ENCODE measurements at regions not wholly inside any gene's neighbourhood (a gene's known extent, or its start where the extent isn't known, plus 50 kb on each side); places are given as distances from the start of the nearest gene placed in this dataset.
"Not testable (repeated sequence)": the region's sequence is repeated elsewhere in the genome, so short reads cannot be mapped to it uniquely, and the experiment has no call there.

DNA sequence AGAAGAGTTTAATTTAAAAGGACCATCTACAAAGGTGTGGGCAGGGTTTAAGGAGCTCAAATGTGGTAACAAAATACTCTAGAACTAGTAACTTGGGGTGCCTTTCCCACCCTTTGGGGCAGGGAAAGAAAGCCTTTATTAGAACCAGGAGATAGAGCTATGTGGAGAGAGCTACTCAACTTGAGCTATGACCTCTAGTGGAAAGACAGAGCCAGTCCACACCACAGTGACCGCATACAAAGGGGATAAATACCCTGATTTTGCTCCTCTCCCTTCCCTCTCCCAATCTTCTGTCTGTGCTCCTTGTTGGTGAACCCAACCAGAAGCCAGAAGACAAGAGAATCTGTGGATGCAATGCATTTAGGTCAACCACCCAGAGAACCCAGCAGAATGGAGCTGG, 54.4 kb upstream of the JAK1 start:
- Histone ChIP-seq H3K9me3 (ENCODE audit: control insufficient read depth in 2 of 2, low read length in 2 of 2) (no peaks in the 10 kb centered on the region), H3K4me3 (ENCODE audit: low read length in 2 of 2) (no peak overlapping the region), H3K4me1 (ENCODE audit: control insufficient read depth, insufficient read depth, low read length) (no peaks in the 10 kb centered on the region), H3K27me3 (ENCODE audit: control insufficient read depth in 1 of 2, insufficient read depth in 2 of 2, low read length in 2 of 2) (no peaks in the 10 kb centered on the region), H3K9ac (ENCODE audit: low read length in 2 of 2) (no peak overlapping the region), H3K36me3 (ENCODE audit: control insufficient read depth in 2 of 2, insufficient read depth in 2 of 2, low read length in 2 of 2) (no peaks in the 10 kb centered on the region), H3K27ac (ENCODE audit: low read length) (no peak overlapping the region)

DNA sequence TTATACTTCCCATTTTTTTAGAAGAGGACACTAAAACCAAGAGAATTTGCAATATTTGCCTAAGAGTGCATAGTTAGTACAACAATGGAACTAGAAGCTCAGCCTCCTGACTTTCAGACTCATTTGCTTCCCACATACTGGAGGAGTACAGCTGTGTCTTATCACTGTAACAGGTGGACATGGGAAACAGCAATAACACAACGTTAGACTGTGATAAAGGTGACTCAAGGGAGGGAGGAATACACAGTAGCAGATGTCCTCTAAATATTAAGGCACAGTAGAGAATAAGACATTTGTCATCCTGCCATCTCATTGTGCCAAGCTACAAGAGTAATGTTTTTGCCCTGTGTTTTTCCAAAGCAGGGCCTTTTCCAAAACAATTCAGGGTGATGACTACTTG, 55.4 kb upstream of the JAK1 start:
- H3K9me3 ChIP-seq (ENCODE audit: control insufficient read depth in 2 of 2, low read length in 2 of 2): no peaks in the 10 kb centered on the region
- H3K4me3 ChIP-seq (ENCODE audit: low read length in 2 of 2): no peak overlapping the region
- no peaks in the 10 kb centered on the region for H3K27me3 ChIP-seq (ENCODE audit: control insufficient read depth in 1 of 2, insufficient read depth in 2 of 2, low read length in 2 of 2)
- H3K36me3 ChIP-seq (ENCODE audit: control insufficient read depth in 2 of 2, insufficient read depth in 2 of 2, low read length in 2 of 2): no peaks in the 10 kb centered on the region
- no peak overlapping the region for H3K9ac ChIP-seq (ENCODE audit: low read length in 2 of 2)
- no peaks in the 10 kb centered on the region for H3K4me1 ChIP-seq (ENCODE audit: control insufficient read depth, insufficient read depth, low read length)
- H3K27ac ChIP-seq (ENCODE audit: low read length): no peak overlapping the region

GRCh38 chr1:65022216-65022615, 55.9 kb upstream of the JAK1 start:
- Histone ChIP-seq H3K9ac (ENCODE audit: low read length in 2 of 2) (no peak overlapping the region), H3K36me3 (ENCODE audit: control insufficient read depth in 2 of 2, insufficient read depth in 2 of 2, low read length in 2 of 2) (no peaks in the 10 kb centered on the region), H3K9me3 (ENCODE audit: control insufficient read depth in 2 of 2, low read length in 2 of 2) (no peaks in the 10 kb centered on the region), H3K27ac (ENCODE audit: low read length) (no peak overlapping the region), H3K27me3 (ENCODE audit: control insufficient read depth in 1 of 2, insufficient read depth in 2 of 2, low read length in 2 of 2) (no peaks in the 10 kb centered on the region), H3K4me1 (ENCODE audit: control insufficient read depth, insufficient read depth, low read length) (peaks cover under 1% of the 10 kb centered on the region), H3K4me3 (ENCODE audit: low read length in 2 of 2) (no peak overlapping the region)

- Histone ChIP-seq H3K9me3 (ENCODE audit: control insufficient read depth in 2 of 2, low read length in 2 of 2) (no peaks in the 10 kb centered on the region), H3K27ac (ENCODE audit: low read length) (no peak overlapping the region), H3K4me3 (ENCODE audit: low read length in 2 of 2) (no peak overlapping the region), H3K4me1 (ENCODE audit: control insufficient read depth, insufficient read depth, low read length) (peaks cover 5% of the 10 kb centered on the region), H3K27me3 (ENCODE audit: control insufficient read depth in 1 of 2, insufficient read depth in 2 of 2, low read length in 2 of 2) (no peaks in the 10 kb centered on the region), H3K9ac (ENCODE audit: low read length in 2 of 2) (no peak overlapping the region), H3K36me3 (ENCODE audit: control insufficient read depth in 2 of 2, insufficient read depth in 2 of 2, low read length in 2 of 2) (no peaks in the 10 kb centered on the region)
These were observed 59.4 kb upstream of the JAK1 start for GRCh38 chr1:65025794-65026193.

GRCh38 chr1:65026235-65026634, 59.9 kb upstream of the JAK1 start:
- no peaks in the 10 kb centered on the region for H3K9me3 ChIP-seq (ENCODE audit: control insufficient read depth in 2 of 2, low read length in 2 of 2)
- no peaks in the 10 kb centered on the region for H3K36me3 ChIP-seq (ENCODE audit: control insufficient read depth in 2 of 2, insufficient read depth in 2 of 2, low read length in 2 of 2)
- no peak overlapping the region for H3K9ac ChIP-seq (ENCODE audit: low read length in 2 of 2)
- no peak overlapping the region for H3K4me3 ChIP-seq (ENCODE audit: low read length in 2 of 2)
- peaks cover 5% of the 10 kb centered on the region for H3K4me1 ChIP-seq (ENCODE audit: control insufficient read depth, insufficient read depth, low read length)
- H3K27me3 ChIP-seq (ENCODE audit: control insufficient read depth in 1 of 2, insufficient read depth in 2 of 2, low read length in 2 of 2): no peaks in the 10 kb centered on the region
- H3K27ac ChIP-seq (ENCODE audit: low read length): no peak overlapping the region

- H3K4me1 ChIP-seq (ENCODE audit: control insufficient read depth, insufficient read depth, low read length): peaks cover 5% of the 10 kb centered on the region
- no peaks in the 10 kb centered on the region for H3K27me3 ChIP-seq (ENCODE audit: control insufficient read depth in 1 of 2, insufficient read depth in 2 of 2, low read length in 2 of 2)
- H3K9ac ChIP-seq (ENCODE audit: low read length in 2 of 2): no peak overlapping the region
- no peak overlapping the region for H3K4me3 ChIP-seq (ENCODE audit: low read length in 2 of 2)
- no peaks in the 10 kb centered on the region for H3K9me3 ChIP-seq (ENCODE audit: control insufficient read depth in 2 of 2, low read length in 2 of 2)
- H3K36me3 ChIP-seq (ENCODE audit: control insufficient read depth in 2 of 2, insufficient read depth in 2 of 2, low read length in 2 of 2): no peaks in the 10 kb centered on the region
- H3K27ac ChIP-seq (ENCODE audit: low read length): no peak overlapping the region
These were observed 61.5 kb upstream of the JAK1 start for GRCh38 chr1:65027666-65028358.

- not testable (repeated sequence) for H3K4me1 ChIP-seq (ENCODE audit: control insufficient read depth, insufficient read depth, low read length); H3K9ac ChIP-seq (ENCODE audit: low read length in 2 of 2); H3K9me3 ChIP-seq (ENCODE audit: control insufficient read depth in 2 of 2, low read length in 2 of 2)
These were observed 63.1 kb upstream of the JAK1 start for GRCh38 chr1:65029434-65029833.

GRCh38 chr1:65034879-65035278, 68.5 kb upstream of the JAK1 start:
- H3K4me3 ChIP-seq (ENCODE audit: low read length in 2 of 2); H3K4me1 ChIP-seq (ENCODE audit: control insufficient read depth, insufficient read depth, low read length); H3K27ac ChIP-seq (ENCODE audit: low read length); H3K27me3 ChIP-seq (ENCODE audit: control insufficient read depth in 1 of 2, insufficient read depth in 2 of 2, low read length in 2 of 2); H3K9ac ChIP-seq (ENCODE audit: low read length in 2 of 2); H3K36me3 ChIP-seq (ENCODE audit: control insufficient read depth in 2 of 2, insufficient read depth in 2 of 2, low read length in 2 of 2); H3K9me3 ChIP-seq (ENCODE audit: control insufficient read depth in 2 of 2, low read length in 2 of 2): not testable (repeated sequence)

More at GRCh38 chr1:65029434-65029833, 63.1 kb upstream of the JAK1 start:
- H3K27ac ChIP-seq (ENCODE audit: low read length); H3K27me3 ChIP-seq (ENCODE audit: control insufficient read depth in 1 of 2, insufficient read depth in 2 of 2, low read length in 2 of 2); H3K4me3 ChIP-seq (ENCODE audit: low read length in 2 of 2); H3K36me3 ChIP-seq (ENCODE audit: control insufficient read depth in 2 of 2, insufficient read depth in 2 of 2, low read length in 2 of 2): not testable (repeated sequence)

GRCh38 chr1:65036570-65037051, 70.3 kb upstream of the JAK1 start:
- Histone ChIP-seq H3K9me3 (ENCODE audit: control insufficient read depth in 2 of 2, low read length in 2 of 2) (no peaks in the 10 kb centered on the region), H3K9ac (ENCODE audit: low read length in 2 of 2) (no peak overlapping the region), H3K4me3 (ENCODE audit: low read length in 2 of 2) (no peak overlapping the region), H3K4me1 (ENCODE audit: control insufficient read depth, insufficient read depth, low read length) (peaks cover 2% of the 10 kb centered on the region), H3K27me3 (ENCODE audit: control insufficient read depth in 1 of 2, insufficient read depth in 2 of 2, low read length in 2 of 2) (no peaks in the 10 kb centered on the region), H3K27ac (ENCODE audit: low read length) (no peak overlapping the region), H3K36me3 (ENCODE audit: control insufficient read depth in 2 of 2, insufficient read depth in 2 of 2, low read length in 2 of 2) (peaks cover 5% of the 10 kb centered on the region in 2 donors)

GRCh38 chr1:65039066-65039465, 72.7 kb upstream of the JAK1 start:
- no peak overlapping the region for H3K4me3 ChIP-seq (ENCODE audit: low read length in 2 of 2)

DNA sequence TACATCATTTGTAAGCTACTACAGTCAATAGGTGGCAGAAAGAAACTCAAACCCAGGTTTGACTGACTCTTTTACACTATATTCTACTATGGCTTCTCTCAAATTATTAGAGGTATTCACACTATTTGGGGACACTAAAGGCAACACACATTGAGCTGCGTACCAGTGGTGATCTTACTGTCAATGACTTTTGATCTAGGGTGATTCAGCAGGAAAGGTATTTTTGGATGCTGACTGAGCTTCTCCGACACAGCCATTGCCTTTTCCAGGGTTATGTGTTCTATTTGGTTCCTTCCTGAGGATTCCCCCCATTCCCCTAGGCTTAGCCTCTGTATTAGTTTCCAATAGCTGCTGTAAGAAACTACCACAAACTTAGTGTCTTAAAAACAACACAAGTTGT, 73.2 kb upstream of the JAK1 start:
- Histone ChIP-seq H3K9ac (ENCODE audit: low read length in 2 of 2) (no peak overlapping the region), H3K36me3 (ENCODE audit: control insufficient read depth in 2 of 2, insufficient read depth in 2 of 2, low read length in 2 of 2) (peaks cover 5% of the 10 kb centered on the region in 2 donors), H3K4me1 (ENCODE audit: control insufficient read depth, insufficient read depth, low read length) (peaks cover 2% of the 10 kb centered on the region), H3K4me3 (ENCODE audit: low read length in 2 of 2) (no peak overlapping the region), H3K27me3 (ENCODE audit: control insufficient read depth in 1 of 2, insufficient read depth in 2 of 2, low read length in 2 of 2) (no peaks in the 10 kb centered on the region), H3K9me3 (ENCODE audit: control insufficient read depth in 2 of 2, low read length in 2 of 2) (no peaks in the 10 kb centered on the region), H3K27ac (ENCODE audit: low read length) (no peak overlapping the region)

More at GRCh38 chr1:65039066-65039465, 72.7 kb upstream of the JAK1 start:
- Histone ChIP-seq H3K27ac (ENCODE audit: low read length) (no peak overlapping the region), H3K4me1 (ENCODE audit: control insufficient read depth, insufficient read depth, low read length) (peaks cover 2% of the 10 kb centered on the region), H3K36me3 (ENCODE audit: control insufficient read depth in 2 of 2, insufficient read depth in 2 of 2, low read length in 2 of 2) (peaks cover 5% of the 10 kb centered on the region in 2 donors), H3K9me3 (ENCODE audit: control insufficient read depth in 2 of 2, low read length in 2 of 2) (no peaks in the 10 kb centered on the region), H3K27me3 (ENCODE audit: control insufficient read depth in 1 of 2, insufficient read depth in 2 of 2, low read length in 2 of 2) (no peaks in the 10 kb centered on the region), H3K9ac (ENCODE audit: low read length in 2 of 2) (no peak overlapping the region)

Measured in stomach smooth muscle (tissue), 2 donors.